ENCODE measurements at regions not wholly inside any gene's neighbourhood (a gene's known extent, or its start where the extent isn't known, plus 50 kb on each side); places are given as distances from the start of the nearest gene placed in this dataset.

- TF ChIP-seq HCFC1 (IDR thresholded peaks at IDR 0.05; ENCODE audit: low read length) (no peak), ZBTB33 (IDR thresholded peaks at IDR 0.05) (no peak), ZNF274 (IDR thresholded peaks at IDR 0.05; ENCODE audit: insufficient read depth, insufficient read length) (no peak), CEBPB (IDR thresholded peaks at IDR 0.05; ENCODE audit: borderline replicate concordance in 1 of 2, low read depth in 2 of 2, low read length in 2 of 2) (no peak)
- TF ChIP-seq, protein P1, sequence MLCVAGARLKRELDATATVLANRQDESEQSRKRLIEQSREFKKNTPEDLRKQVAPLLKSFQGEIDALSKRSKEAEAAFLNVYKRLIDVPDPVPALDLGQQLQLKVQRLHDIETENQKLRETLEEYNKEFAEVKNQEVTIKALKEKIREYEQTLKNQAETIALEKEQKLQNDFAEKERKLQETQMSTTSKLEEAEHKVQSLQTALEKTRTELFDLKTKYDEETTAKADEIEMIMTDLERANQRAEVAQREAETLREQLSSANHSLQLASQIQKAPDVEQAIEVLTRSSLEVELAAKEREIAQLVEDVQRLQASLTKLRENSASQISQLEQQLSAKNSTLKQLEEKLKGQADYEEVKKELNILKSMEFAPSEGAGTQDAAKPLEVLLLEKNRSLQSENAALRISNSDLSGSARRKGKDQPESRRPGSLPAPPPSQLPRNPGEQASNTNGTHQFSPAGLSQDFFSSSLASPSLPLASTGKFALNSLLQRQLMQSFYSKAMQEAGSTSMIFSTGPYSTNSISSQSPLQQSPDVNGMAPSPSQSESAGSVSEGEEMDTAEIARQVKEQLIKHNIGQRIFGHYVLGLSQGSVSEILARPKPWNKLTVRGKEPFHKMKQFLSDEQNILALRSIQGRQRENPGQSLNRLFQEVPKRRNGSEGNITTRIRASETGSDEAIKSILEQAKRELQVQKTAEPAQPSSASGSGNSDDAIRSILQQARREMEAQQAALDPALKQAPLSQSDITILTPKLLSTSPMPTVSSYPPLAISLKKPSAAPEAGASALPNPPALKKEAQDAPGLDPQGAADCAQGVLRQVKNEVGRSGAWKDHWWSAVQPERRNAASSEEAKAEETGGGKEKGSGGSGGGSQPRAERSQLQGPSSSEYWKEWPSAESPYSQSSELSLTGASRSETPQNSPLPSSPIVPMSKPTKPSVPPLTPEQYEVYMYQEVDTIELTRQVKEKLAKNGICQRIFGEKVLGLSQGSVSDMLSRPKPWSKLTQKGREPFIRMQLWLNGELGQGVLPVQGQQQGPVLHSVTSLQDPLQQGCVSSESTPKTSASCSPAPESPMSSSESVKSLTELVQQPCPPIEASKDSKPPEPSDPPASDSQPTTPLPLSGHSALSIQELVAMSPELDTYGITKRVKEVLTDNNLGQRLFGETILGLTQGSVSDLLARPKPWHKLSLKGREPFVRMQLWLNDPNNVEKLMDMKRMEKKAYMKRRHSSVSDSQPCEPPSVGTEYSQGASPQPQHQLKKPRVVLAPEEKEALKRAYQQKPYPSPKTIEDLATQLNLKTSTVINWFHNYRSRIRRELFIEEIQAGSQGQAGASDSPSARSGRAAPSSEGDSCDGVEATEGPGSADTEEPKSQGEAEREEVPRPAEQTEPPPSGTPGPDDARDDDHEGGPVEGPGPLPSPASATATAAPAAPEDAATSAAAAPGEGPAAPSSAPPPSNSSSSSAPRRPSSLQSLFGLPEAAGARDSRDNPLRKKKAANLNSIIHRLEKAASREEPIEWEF (IDR thresholded peaks at IDR 0.05; ENCODE audit: insufficient replicate concordance, low read depth, low read length): no peak
Measured at GRCh38 chr2:59223742-59224141, 982.6 kb upstream of the FANCL start.

Data from GM12878 (cell line).